GM12865 (cell line): ENCODE measurements at regions not wholly inside any gene's neighbourhood (a gene's known extent, or its start where the extent isn't known, plus 50 kb on each side); places are given as distances from the start of the nearest gene placed in this dataset.

Experiments used
- DNase-seq: peaks from one replicate; pipeline ENCODE4 v3.0.0; 2010; ENCODE audit warnings: low read depth
- H3K4me3 ChIP-seq: 2 replicates; pipeline ENCODE4 v1.5.1; 2011; ENCODE audit warnings: mild to moderate bottlenecking, low read depth, low read length, control low read depth
- TF ChIP-seq, protein P1 (sequence below): IDR thresholded peaks from 2 replicates; pipeline ENCODE4 v1.5.1; 2011; ENCODE audit warnings: low read length, control low read depth, low read depth, inconsistent platforms; ENCODE audit not compliant: insufficient read depth; ENCODE audit errors: missing control alignments

DNA sequence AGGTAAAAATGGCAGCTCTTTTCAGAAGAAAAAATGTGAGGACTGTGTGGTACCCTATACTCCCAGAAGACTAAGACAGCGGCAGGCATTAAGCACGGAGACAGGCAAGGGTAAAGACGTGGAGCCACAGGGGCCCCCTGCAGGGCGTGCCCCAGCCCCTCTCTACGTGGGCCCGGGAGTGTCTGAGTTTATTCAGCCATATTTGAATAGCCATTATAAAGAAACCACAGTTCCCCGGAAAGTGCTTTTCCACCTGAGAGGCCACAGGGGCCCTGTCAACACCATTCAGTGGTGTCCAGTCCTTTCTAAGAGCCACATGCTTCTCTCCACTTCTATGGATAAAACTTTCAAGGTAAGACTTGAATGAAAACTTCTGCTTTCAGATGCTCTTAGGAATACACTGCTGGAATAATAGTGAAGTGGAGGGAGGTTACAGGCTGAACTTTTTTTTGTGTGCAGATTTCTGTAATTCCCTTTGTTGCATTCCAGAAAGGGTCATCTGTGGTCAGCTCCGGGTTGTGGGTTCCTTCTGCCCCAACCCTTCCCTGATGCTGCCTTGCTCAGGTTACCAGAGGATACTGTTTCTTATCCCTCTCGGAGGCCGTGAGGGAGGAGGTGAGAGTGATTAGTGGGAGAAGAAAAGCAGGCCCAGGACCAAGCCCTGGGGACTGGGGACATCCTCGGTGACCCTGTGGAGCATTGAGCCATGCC lies 58.4 kb downstream of the SLC25A47 start:
- DNase-seq = no peak
- TF ChIP-seq, protein P1, sequence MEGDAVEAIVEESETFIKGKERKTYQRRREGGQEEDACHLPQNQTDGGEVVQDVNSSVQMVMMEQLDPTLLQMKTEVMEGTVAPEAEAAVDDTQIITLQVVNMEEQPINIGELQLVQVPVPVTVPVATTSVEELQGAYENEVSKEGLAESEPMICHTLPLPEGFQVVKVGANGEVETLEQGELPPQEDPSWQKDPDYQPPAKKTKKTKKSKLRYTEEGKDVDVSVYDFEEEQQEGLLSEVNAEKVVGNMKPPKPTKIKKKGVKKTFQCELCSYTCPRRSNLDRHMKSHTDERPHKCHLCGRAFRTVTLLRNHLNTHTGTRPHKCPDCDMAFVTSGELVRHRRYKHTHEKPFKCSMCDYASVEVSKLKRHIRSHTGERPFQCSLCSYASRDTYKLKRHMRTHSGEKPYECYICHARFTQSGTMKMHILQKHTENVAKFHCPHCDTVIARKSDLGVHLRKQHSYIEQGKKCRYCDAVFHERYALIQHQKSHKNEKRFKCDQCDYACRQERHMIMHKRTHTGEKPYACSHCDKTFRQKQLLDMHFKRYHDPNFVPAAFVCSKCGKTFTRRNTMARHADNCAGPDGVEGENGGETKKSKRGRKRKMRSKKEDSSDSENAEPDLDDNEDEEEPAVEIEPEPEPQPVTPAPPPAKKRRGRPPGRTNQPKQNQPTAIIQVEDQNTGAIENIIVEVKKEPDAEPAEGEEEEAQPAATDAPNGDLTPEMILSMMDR = no peak
- no peak overlapping the region for H3K4me3 ChIP-seq

- no peak overlapping the region for H3K4me3 ChIP-seq
- DNase-seq = no peak
- TF ChIP-seq, protein P1 = no peak
Measured at GRCh38 chr14:100382106-100382455, 58.9 kb downstream of the SLC25A47 start.

DNA sequence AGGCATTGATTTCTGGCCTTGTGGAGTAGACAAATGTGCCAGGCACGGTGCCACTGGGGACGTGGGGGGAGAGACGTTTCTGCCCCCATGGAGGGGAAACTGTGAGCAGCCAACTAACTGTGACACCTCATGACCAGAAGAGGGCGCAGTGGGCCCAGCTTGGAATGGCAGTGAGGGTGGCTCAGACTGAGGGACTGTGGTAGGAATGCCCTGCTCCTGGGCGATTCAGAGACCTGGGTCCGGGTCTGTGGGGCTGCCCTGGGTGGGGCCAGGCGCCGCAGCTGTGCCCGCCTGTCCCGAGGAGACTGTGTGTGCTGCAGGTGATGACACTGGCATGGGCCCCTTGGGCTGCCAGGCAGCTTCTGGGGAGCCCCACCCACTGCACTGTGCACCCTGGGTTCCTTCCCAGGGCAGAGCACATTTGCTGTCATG lies 60.6 kb downstream of the SLC25A47 start:
- no peak overlapping the region for H3K4me3 ChIP-seq
- peak; percentile 65 for DNase-seq
- TF ChIP-seq, protein P1 = peak; percentile 89

- TF ChIP-seq, protein P1 = no peak
- DNase-seq = no peak
- H3K4me3 ChIP-seq = no peak overlapping the region
Measured at GRCh38 chr14:100384277-100384676, 61.1 kb downstream of the SLC25A47 start.

DNA sequence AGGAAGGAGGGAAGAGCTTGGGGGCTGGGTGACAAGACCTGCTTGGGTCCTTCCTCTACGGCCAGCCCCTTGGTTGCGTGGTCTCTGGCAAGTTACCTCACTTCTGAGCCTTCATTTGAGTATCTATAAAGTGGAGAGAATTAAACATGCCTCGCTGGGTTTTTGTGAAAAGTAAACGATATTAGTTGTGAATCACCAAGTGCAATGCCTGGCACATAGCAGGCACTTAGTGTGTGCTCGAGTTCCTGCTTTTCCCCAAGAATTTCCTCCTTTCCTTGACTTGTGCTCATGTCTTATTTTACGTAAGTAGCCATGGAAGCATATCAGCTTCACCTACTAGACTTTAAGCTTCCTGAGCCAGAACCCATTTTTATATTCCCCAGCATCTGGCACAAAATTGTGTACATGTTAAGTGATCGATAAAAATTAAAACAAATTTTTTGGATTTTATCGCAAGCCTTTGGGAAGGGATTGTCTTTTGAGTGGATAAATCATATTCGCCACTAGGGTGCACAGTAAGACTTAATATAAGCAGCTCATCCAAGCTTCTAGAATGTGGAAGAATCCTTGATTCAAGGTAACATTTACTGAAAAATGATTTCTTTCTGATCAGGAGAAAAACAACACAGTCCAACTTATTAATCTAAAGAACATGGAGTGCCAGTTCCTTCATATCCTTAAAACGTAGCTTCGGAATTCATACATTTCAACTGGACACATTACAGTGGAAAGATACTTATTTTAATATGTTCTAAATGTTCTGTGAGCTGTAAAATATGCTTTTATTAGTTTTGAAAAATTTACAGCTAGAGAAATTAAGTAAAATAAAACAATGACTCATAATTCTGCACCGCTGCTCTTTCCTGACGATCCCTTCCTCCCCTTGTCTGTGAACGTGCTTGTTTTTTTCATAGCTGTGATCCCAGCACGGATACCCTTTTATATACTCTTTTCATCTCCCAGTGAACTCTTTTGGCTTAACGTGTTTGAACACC lies 62.0 kb downstream of the SLC25A47 start:
- TF ChIP-seq, protein P1 = peak; percentile 11
- no peak for DNase-seq

DNA sequence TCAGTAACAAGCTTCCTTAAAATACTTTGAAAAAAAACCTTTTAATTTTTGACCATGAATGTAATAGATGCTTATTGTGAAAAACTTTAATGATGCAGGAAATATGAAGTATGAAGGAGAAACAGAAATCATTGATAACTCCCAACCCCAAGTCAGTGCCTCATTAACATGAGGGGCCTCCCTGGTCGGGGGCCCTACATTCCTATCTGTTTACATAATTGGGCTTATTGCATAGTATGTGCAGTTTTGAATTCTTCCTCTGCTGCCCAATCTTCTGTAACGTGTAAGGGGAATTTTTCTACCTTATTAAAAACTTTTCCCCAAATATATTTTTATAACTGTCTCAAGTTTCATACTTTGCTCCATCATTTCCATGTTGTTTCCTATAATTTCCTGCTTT lies 63.0 kb downstream of the SLC25A47 start:
- H3K4me3 ChIP-seq = no peak overlapping the region
- no peak for DNase-seq
- TF ChIP-seq, protein P1 = no peak

More for the DNA sequence above, 62.0 kb downstream of the SLC25A47 start:
- H3K4me3 ChIP-seq = no peak overlapping the region
